ENCODE measurements at regions not wholly inside any gene's neighbourhood (a gene's known extent, or its start where the extent isn't known, plus 50 kb on each side); places are given as distances from the start of the nearest gene placed in this dataset.

DNA sequence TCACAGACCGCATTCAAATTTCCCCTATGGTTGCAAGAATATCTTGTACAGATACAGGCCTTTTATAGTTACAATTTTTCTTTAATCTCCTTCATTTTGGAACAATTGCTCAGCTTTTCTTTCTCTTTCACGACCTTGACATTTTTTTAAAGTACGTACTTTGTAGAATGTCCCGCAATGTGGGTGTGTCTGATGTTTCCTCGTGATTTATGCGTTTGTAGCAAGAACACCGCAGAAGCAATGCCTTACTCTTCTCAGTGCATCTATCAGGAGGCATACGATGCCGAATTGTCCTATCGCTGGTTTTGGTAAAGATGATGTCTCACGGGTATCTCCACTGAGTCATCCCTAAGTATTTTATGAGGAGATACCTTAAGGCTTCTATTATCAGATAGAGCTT is 76.9 kb upstream of the RALGPS2 start:
- Mint-ChIP-seq H3K27me3 (ENCODE audit: low read depth, unreplicated experiment) (no peaks in the 10 kb centered on the region), H3K36me3 (ENCODE audit: low read depth, unreplicated experiment) (no peaks in the 10 kb centered on the region), H3K4me3 (ENCODE audit: unreplicated experiment) (no peak overlapping the region), H3K4me1 (ENCODE audit: low read depth, unreplicated experiment) (peaks cover 41% of the 10 kb centered on the region), H3K9me3 (ENCODE audit: unreplicated experiment) (no peaks in the 10 kb centered on the region), H3K27ac (ENCODE audit: unreplicated experiment) (no peak overlapping the region)
- H3K4me1 ChIP-seq (ENCODE audit: insufficient read depth, low read length), result peaks cover 20% of the 10 kb centered on the region
- H3K79me2 ChIP-seq (ENCODE audit: insufficient read depth, low read length), result no peaks in the 10 kb centered on the region
- H3K4me3 ChIP-seq (ENCODE audit: insufficient read depth, low read depth, low read length), result no peak overlapping the region
- H3K27ac ChIP-seq (ENCODE audit: low read depth, low read length), result no peak overlapping the region
- H2AFZ ChIP-seq (ENCODE audit: low read depth, low read length), result no peak overlapping the region
- H3K9ac ChIP-seq (ENCODE audit: low read length), result no peak overlapping the region
- H3K36me3 ChIP-seq (ENCODE audit: insufficient read depth, low read length), result no peaks in the 10 kb centered on the region
- H3K27me3 ChIP-seq (ENCODE audit: insufficient read depth, low read length), result no peaks in the 10 kb centered on the region
- no peak overlapping the region for H3K4me2 ChIP-seq (ENCODE audit: low read length)
- FAIRE-seq (no peak), DNase-seq (ENCODE audit: low read depth) (no peak)
- no peak for TF ChIP-seq EZH2 (IDR thresholded peaks at IDR 0.05; ENCODE audit: insufficient read depth, low read length)
- TF ChIP-seq, protein P1, sequence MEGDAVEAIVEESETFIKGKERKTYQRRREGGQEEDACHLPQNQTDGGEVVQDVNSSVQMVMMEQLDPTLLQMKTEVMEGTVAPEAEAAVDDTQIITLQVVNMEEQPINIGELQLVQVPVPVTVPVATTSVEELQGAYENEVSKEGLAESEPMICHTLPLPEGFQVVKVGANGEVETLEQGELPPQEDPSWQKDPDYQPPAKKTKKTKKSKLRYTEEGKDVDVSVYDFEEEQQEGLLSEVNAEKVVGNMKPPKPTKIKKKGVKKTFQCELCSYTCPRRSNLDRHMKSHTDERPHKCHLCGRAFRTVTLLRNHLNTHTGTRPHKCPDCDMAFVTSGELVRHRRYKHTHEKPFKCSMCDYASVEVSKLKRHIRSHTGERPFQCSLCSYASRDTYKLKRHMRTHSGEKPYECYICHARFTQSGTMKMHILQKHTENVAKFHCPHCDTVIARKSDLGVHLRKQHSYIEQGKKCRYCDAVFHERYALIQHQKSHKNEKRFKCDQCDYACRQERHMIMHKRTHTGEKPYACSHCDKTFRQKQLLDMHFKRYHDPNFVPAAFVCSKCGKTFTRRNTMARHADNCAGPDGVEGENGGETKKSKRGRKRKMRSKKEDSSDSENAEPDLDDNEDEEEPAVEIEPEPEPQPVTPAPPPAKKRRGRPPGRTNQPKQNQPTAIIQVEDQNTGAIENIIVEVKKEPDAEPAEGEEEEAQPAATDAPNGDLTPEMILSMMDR (IDR thresholded peaks at IDR 0.05; ENCODE audit: insufficient read depth, low read depth, low read length), result no peak
- no peaks in the 10 kb centered on the region for H3K9me3 ChIP-seq (ENCODE audit: insufficient read depth, low read depth, low read length)
- H4K20me1 ChIP-seq (ENCODE audit: insufficient read depth, low read length), result no peaks in the 10 kb centered on the region

DNA sequence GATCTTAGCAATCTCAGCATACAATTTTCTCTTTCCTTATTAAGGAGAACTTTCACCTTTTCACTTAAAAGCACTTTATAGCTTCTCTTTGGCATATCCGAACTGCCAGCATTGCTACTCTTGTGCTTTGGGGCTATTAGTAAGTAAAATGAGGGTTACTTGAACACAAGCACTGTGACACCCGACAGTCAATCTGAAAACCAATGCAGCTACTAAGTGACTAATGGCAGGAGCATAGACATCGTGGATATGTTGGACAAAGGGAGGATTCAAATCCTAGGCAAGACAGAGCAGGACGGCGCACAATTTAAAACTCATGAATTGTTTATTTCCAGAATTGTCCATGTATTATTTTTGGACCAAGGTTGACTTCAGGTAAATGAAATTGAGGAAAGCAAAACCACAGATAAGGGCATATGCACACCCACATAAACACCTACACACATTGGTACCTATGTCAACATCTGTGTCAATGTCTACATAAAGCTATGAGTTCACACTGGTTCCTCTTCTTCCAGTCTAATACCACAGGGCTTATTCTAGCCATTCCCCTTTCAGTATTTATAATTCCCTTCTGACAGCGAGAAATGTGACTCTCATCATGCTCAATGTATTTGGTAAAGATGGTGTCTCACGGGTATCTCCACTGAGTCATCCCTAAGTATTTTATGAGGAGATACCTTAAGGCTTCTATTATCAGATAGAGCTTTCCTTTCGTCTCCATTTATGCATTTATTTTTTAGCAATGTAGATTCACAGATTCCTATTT is 75.3 kb upstream of the RALGPS2 start:
- peaks cover 32% of the 10 kb centered on the region for H3K4me1 Mint-ChIP-seq (ENCODE audit: low read depth, unreplicated experiment)
- FAIRE-seq, result no peak
- TF ChIP-seq, protein P1 (IDR thresholded peaks at IDR 0.05; ENCODE audit: insufficient read depth, low read depth, low read length), result no peak
- no peak for TF ChIP-seq EZH2 (IDR thresholded peaks at IDR 0.05; ENCODE audit: insufficient read depth, low read length)

DNA sequence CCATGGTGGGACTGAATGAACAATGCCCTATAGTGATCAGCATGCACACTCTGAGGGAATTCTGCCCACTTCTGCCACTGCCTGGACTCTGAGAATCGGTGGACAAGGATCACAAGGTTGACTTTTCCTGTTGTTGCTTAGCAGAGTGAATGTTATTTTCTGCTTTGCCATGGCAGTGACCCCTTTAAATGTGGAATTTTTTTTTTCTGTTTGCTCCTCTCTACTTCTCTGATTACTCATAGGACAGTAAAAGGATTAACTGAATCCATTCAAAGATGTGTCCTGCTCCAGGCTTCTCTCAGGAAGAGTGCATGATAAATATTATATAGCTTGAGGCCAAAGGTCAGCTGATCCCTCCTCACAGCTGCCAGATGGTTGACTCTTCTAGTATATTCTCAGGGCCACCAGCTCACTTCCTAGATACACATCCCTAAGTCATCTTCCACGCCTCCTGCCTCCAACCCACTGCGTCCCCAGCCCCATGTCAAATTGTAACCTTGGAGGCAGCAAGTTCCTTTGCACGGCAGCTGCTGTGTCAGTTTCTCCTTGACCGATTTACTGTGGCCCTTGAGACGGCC is 74.0 kb upstream of the RALGPS2 start:
- H3K4me3 Mint-ChIP-seq (ENCODE audit: unreplicated experiment), result peak overlapping the region; percentile 22
- peak overlapping the region; percentile 37 for H3K27ac Mint-ChIP-seq (ENCODE audit: unreplicated experiment)

More for the DNA sequence above, 75.3 kb upstream of the RALGPS2 start:
- H3K27ac Mint-ChIP-seq (ENCODE audit: unreplicated experiment), result no peak overlapping the region
- no peaks in the 10 kb centered on the region for H3K36me3 Mint-ChIP-seq (ENCODE audit: low read depth, unreplicated experiment)
- Histone ChIP-seq H3K9ac (ENCODE audit: low read length) (no peak overlapping the region), H3K9me3 (ENCODE audit: insufficient read depth, low read depth, low read length) (no peaks in the 10 kb centered on the region), H3K4me3 (ENCODE audit: insufficient read depth, low read depth, low read length) (no peak overlapping the region), H3K27ac (ENCODE audit: low read depth, low read length) (no peak overlapping the region), H4K20me1 (ENCODE audit: insufficient read depth, low read length) (no peaks in the 10 kb centered on the region), H3K27me3 (ENCODE audit: insufficient read depth, low read length) (no peaks in the 10 kb centered on the region), H2AFZ (ENCODE audit: low read depth, low read length) (no peak overlapping the region), H3K4me2 (ENCODE audit: low read length) (no peak overlapping the region), H3K36me3 (ENCODE audit: insufficient read depth, low read length) (no peaks in the 10 kb centered on the region), H3K79me2 (ENCODE audit: insufficient read depth, low read length) (no peaks in the 10 kb centered on the region), H3K4me1 (ENCODE audit: insufficient read depth, low read length) (peaks cover 20% of the 10 kb centered on the region)
- H3K27me3 Mint-ChIP-seq (ENCODE audit: low read depth, unreplicated experiment), result no peaks in the 10 kb centered on the region
- no peak overlapping the region for H3K4me3 Mint-ChIP-seq (ENCODE audit: unreplicated experiment)
- H3K9me3 Mint-ChIP-seq (ENCODE audit: unreplicated experiment), result no peaks in the 10 kb centered on the region
- DNase-seq (ENCODE audit: low read depth), result no peak

More for the DNA sequence above, 74.0 kb upstream of the RALGPS2 start:
- H3K9me3 Mint-ChIP-seq (ENCODE audit: unreplicated experiment), result no peaks in the 10 kb centered on the region
- H2AFZ ChIP-seq (ENCODE audit: low read depth, low read length), result no peak overlapping the region
- TF ChIP-seq, protein P1 (IDR thresholded peaks at IDR 0.05; ENCODE audit: insufficient read depth, low read depth, low read length), result no peak
- no peak for TF ChIP-seq EZH2 (IDR thresholded peaks at IDR 0.05; ENCODE audit: insufficient read depth, low read length)
- H3K27me3 Mint-ChIP-seq (ENCODE audit: low read depth, unreplicated experiment), result no peaks in the 10 kb centered on the region
- H3K9ac ChIP-seq (ENCODE audit: low read length), result no peak overlapping the region
- no peak overlapping the region for H3K27ac ChIP-seq (ENCODE audit: low read depth, low read length)
- peaks cover 11% of the 10 kb centered on the region for H3K4me1 ChIP-seq (ENCODE audit: insufficient read depth, low read length)
- no peaks in the 10 kb centered on the region for H3K79me2 ChIP-seq (ENCODE audit: insufficient read depth, low read length)
- peak overlapping the region; percentile 32 for H3K4me2 ChIP-seq (ENCODE audit: low read length)
- H4K20me1 ChIP-seq (ENCODE audit: insufficient read depth, low read length), result no peaks in the 10 kb centered on the region
- no peaks in the 10 kb centered on the region for H3K36me3 Mint-ChIP-seq (ENCODE audit: low read depth, unreplicated experiment)
- H3K36me3 ChIP-seq (ENCODE audit: insufficient read depth, low read length), result no peaks in the 10 kb centered on the region
- DNase-seq (ENCODE audit: low read depth), result no peak
- H3K4me1 Mint-ChIP-seq (ENCODE audit: low read depth, unreplicated experiment), result peaks cover 21% of the 10 kb centered on the region
- no peaks in the 10 kb centered on the region for H3K9me3 ChIP-seq (ENCODE audit: insufficient read depth, low read depth, low read length)
- no peak for FAIRE-seq
- H3K27me3 ChIP-seq (ENCODE audit: insufficient read depth, low read length), result no peaks in the 10 kb centered on the region
- no peak overlapping the region for H3K4me3 ChIP-seq (ENCODE audit: insufficient read depth, low read depth, low read length)
